OCI-LY1 (cell line): ENCODE measurements at regions not wholly inside any gene's neighbourhood (a gene's known extent, or its start where the extent isn't known, plus 50 kb on each side); places are given as distances from the start of the nearest gene placed in this dataset.

Source experiments
- H2AFZ ChIP-seq: fragments of 200-600 bp; sonication (generic), shearing (Covaris generic); 2 replicates; pipeline ENCODE4 v1.6.0; 2014; ENCODE audit warnings: antibody characterized with exemption, mild to moderate bottlenecking, low read length
- H3F3A ChIP-seq: fragments of 200-600 bp; sonication (generic), shearing (Covaris generic); 2 replicates; pipeline ENCODE4 v1.6.0; 2014; ENCODE audit warnings: mild to moderate bottlenecking, antibody characterized with exemption, low read length, moderate library complexity; ENCODE audit not compliant: insufficient read depth
- H3K27ac ChIP-seq: fragments of 200-600 bp; sonication (generic); 2 replicates; pipeline ENCODE4 v1.5.1; 2014; ENCODE audit warnings: low read length, mixed run types, mild to moderate bottlenecking, low read depth; ENCODE audit not compliant: poor library complexity, severe bottlenecking
- H3K27me3 ChIP-seq: fragments of 200-600 bp; sonication (generic); 2 replicates; pipeline ENCODE4 v1.6.0; 2014; ENCODE audit warnings: antibody characterized with exemption, mild to moderate bottlenecking, low read length, moderate library complexity; ENCODE audit not compliant: insufficient read depth
- H3K36me3 ChIP-seq: fragments of 200-600 bp; sonication (generic); 2 replicates; pipeline ENCODE4 v1.6.1; 2014; ENCODE audit warnings: mild to moderate bottlenecking, antibody characterized with exemption, low read length, moderate library complexity, mixed read lengths; ENCODE audit not compliant: insufficient read depth
- H3K4me1 ChIP-seq: fragments of 200-600 bp; sonication (generic); 2 replicates; pipeline ENCODE4 v1.5.1; 2014; ENCODE audit warnings: mild to moderate bottlenecking, low read length, moderate library complexity; ENCODE audit not compliant: insufficient read depth, severe bottlenecking
- H3K4me2 ChIP-seq: fragments of 200-600 bp; sonication (generic), shearing (Covaris generic); 2 replicates; pipeline ENCODE4 v1.6.1; 2014; ENCODE audit warnings: low read length
- H3K4me3 ChIP-seq: fragments of 200-600 bp; sonication (generic); 2 replicates; pipeline ENCODE4 v1.5.1; 2014; ENCODE audit warnings: low read length, low read depth, mild to moderate bottlenecking, mixed read lengths; ENCODE audit not compliant: poor library complexity, severe bottlenecking
- H3K79me2 ChIP-seq: fragments of 200-600 bp; shearing (Covaris generic); 2 replicates; pipeline ENCODE4 v1.6.1; 2016; ENCODE audit warnings: mixed run types, low read length, mixed read lengths; ENCODE audit not compliant: insufficient read depth
- H3K9ac ChIP-seq: fragments of 200-600 bp; sonication (generic), shearing (Covaris generic); 2 replicates; pipeline ENCODE4 v1.6.1; 2014; ENCODE audit warnings: mild to moderate bottlenecking, low read length, mixed read lengths
- H3K9me2 ChIP-seq: fragments of 200-600 bp; sonication (generic), shearing (Covaris generic); 2 replicates; pipeline ENCODE4 v1.6.1; 2014; ENCODE audit warnings: low read depth, mild to moderate bottlenecking, low read length, mixed read lengths
- H3K9me3 ChIP-seq: fragments of 200-600 bp; shearing (Covaris generic); 2 replicates; pipeline ENCODE4 v1.6.1; 2014; ENCODE audit warnings: low read length, mixed read lengths
- H4K20me1 ChIP-seq: fragments of 200-600 bp; sonication (generic), shearing (Covaris generic); 2 replicates; pipeline ENCODE4 v1.6.0; 2016; ENCODE audit warnings: mild to moderate bottlenecking, low read length; ENCODE audit not compliant: insufficient read depth
- EZH2 ChIP-seq: fragments of 200-600 bp; sonication (generic), shearing (Covaris generic); IDR thresholded peaks from 2 replicates; pipeline ENCODE4 v1.8.0; 2017; ENCODE audit warnings: borderline replicate concordance, mixed run types, mild to moderate bottlenecking, antibody characterized with exemption, low read length, moderate library complexity, mixed read lengths
- TF ChIP-seq, protein P1 (sequence below): fragments of 200-600 bp; sonication (generic), shearing (Covaris generic); IDR thresholded peaks from 2 replicates; pipeline ENCODE4 v1.5.1; 2017; ENCODE audit warnings: mild to moderate bottlenecking, antibody characterized with exemption, low read length, moderate library complexity, mixed read lengths

DNA sequence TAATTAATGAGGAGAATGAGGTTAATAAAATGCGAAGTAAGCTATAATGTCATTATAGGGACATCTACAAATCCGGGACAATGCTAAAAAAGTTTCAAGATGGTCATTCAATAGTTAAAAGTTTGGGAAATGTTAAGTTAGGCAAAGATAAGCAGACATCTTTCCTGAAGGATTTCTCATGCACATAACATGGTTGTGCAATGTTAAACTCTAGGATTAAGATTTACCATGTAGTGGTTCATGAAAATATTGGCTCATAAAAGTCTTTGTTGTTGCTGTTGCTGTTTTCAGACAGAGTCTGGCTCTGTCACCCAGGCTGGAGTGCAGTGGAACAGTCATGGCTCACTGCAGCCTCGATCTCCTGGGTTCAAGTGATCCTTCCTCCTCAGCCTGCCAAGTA, 751.5 kb upstream of the CCDC179 start:
- Histone ChIP-seq H3K9me2 (no peaks in the 10 kb centered on the region), H3K9ac (no peak overlapping the region), H3K79me2 (no peaks in the 10 kb centered on the region), H3K27ac (no peak overlapping the region), H4K20me1 (no peaks in the 10 kb centered on the region), H3F3A (no peaks in the 10 kb centered on the region), H3K27me3 (no peaks in the 10 kb centered on the region), H3K9me3 (no peaks in the 10 kb centered on the region), H3K36me3 (no peaks in the 10 kb centered on the region), H3K4me1 (no peaks in the 10 kb centered on the region), H3K4me3 (no peak overlapping the region), H3K4me2 (no peak overlapping the region), H2AFZ (no peak overlapping the region)
- no peak for TF ChIP-seq EZH2
- TF ChIP-seq, protein P1, sequence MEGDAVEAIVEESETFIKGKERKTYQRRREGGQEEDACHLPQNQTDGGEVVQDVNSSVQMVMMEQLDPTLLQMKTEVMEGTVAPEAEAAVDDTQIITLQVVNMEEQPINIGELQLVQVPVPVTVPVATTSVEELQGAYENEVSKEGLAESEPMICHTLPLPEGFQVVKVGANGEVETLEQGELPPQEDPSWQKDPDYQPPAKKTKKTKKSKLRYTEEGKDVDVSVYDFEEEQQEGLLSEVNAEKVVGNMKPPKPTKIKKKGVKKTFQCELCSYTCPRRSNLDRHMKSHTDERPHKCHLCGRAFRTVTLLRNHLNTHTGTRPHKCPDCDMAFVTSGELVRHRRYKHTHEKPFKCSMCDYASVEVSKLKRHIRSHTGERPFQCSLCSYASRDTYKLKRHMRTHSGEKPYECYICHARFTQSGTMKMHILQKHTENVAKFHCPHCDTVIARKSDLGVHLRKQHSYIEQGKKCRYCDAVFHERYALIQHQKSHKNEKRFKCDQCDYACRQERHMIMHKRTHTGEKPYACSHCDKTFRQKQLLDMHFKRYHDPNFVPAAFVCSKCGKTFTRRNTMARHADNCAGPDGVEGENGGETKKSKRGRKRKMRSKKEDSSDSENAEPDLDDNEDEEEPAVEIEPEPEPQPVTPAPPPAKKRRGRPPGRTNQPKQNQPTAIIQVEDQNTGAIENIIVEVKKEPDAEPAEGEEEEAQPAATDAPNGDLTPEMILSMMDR: no peak

DNA sequence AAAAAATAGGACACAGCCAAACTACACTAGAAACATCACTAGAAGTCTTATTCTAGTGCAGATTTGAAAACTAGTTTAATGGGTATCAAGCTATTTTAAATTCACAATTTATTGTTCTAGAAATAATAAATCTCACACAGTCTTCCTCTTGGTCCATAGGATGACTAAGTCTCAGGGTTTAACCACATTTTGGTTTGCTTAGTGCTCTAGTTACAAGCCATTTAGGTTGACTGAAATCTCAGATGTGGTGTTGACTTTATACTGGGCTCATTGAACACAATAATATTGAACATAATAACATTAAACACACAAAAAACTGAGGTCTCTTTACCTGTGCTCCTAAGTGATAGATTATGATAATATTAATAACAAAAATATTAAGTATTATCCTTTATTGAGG, 760.3 kb upstream of the CCDC179 start:
- Histone ChIP-seq H2AFZ (no peak overlapping the region), H3K27me3 (no peaks in the 10 kb centered on the region), H4K20me1 (no peaks in the 10 kb centered on the region), H3K9me3 (no peaks in the 10 kb centered on the region), H3K9ac (no peak overlapping the region), H3F3A (no peaks in the 10 kb centered on the region), H3K4me1 (no peaks in the 10 kb centered on the region), H3K9me2 (no peaks in the 10 kb centered on the region), H3K79me2 (no peaks in the 10 kb centered on the region), H3K36me3 (no peaks in the 10 kb centered on the region), H3K4me2 (no peak overlapping the region), H3K27ac (no peak overlapping the region), H3K4me3 (no peak overlapping the region)
- TF ChIP-seq EZH2: no peak
- TF ChIP-seq, protein P1: no peak

DNA sequence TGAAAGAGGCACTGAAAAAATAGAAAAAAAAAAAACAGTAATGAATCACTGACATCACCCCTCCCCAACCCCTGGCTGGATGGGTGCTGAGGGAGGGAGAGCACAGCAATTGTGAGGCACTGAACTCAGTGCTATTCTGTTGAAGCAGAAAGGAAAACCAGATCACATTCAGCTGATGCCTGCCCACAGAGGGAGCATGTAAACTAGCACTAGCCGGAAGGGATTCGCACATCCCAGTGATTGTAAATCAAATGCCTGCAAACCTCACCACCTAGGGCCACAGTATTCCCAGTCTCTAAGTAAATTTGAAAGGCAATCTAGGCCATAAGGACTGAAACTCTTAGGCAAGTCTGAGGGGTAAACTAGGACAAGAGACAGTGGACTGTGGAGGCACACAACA, 772.0 kb upstream of the CCDC179 start:
- Histone ChIP-seq H3K4me3 (no peak overlapping the region), H3K9ac (no peak overlapping the region), H2AFZ (no peak overlapping the region)

More for the DNA sequence above, 772.0 kb upstream of the CCDC179 start:
- no peaks in the 10 kb centered on the region for H3K36me3 ChIP-seq
- H3K79me2 ChIP-seq: no peaks in the 10 kb centered on the region
- no peak overlapping the region for H3K4me2 ChIP-seq
- no peaks in the 10 kb centered on the region for H3F3A ChIP-seq
- H3K9me2 ChIP-seq: no peaks in the 10 kb centered on the region
- no peak overlapping the region for H3K27ac ChIP-seq
- no peak for TF ChIP-seq EZH2
- TF ChIP-seq, protein P1: no peak
- H4K20me1 ChIP-seq: no peaks in the 10 kb centered on the region
- no peaks in the 10 kb centered on the region for H3K27me3 ChIP-seq
- H3K9me3 ChIP-seq: no peaks in the 10 kb centered on the region
- no peaks in the 10 kb centered on the region for H3K4me1 ChIP-seq
